Neutrophil (primary cell): ENCODE measurements at regions not wholly inside any gene's neighbourhood (a gene's known extent, or its start where the extent isn't known, plus 50 kb on each side); places are given as distances from the start of the nearest gene placed in this dataset.

Source experiments
- H3K27ac ChIP-seq: fragments of 200-600 bp; sonication (generic); 2 replicates; pipeline ENCODE4 v1.5.1; 2016; ENCODE audit warnings: mild to moderate bottlenecking, moderate library complexity
- H3K27me3 ChIP-seq: fragments of 200-600 bp; sonication (generic); 2 replicates; pipeline ENCODE4 v1.6.0; 2016; ENCODE audit warnings: mild to moderate bottlenecking
- H3K36me3 ChIP-seq: fragments of 200-600 bp; sonication (generic); 2 replicates; pipeline ENCODE4 v1.5.1; 2017
- H3K4me1 ChIP-seq, 2 experiments: fragments of 200-600 bp in 1 of 2; sonication (generic) in 1 of 2; 1 replicate in 1 of 2; 2 replicates in 1 of 2; pipeline versions ENCODE4 v1.5.1 to v1.6.1; 2013 to 2016; ENCODE audit warnings: low read depth in 1 of 2, low read length in 1 of 2, mild to moderate bottlenecking in 1 of 2, moderate library complexity in 1 of 2; ENCODE audit not compliant: control insufficient read depth in 1 of 2, insufficient read depth in 1 of 2
- H3K4me3 ChIP-seq, 2 experiments: fragments of 200-600 bp in 1 of 2; sonication (generic) in 1 of 2; 1 replicate in 1 of 2; 2 replicates in 1 of 2; pipeline ENCODE4 v1.5.1; 2013 to 2016; ENCODE audit warnings: low read depth in 1 of 2, low read length in 1 of 2, mild to moderate bottlenecking in 1 of 2, moderate library complexity in 1 of 2
- H3K9me3 ChIP-seq: fragments of 200-600 bp; sonication (generic); 2 replicates; pipeline ENCODE4 v1.5.1; 2016
- TF ChIP-seq, protein P1 (sequence below): fragments of 200-600 bp; sonication (generic); IDR thresholded peaks from 2 replicates; pipeline ENCODE4 v1.5.1; 2016; ENCODE audit warnings: antibody characterized with exemption

DNA sequence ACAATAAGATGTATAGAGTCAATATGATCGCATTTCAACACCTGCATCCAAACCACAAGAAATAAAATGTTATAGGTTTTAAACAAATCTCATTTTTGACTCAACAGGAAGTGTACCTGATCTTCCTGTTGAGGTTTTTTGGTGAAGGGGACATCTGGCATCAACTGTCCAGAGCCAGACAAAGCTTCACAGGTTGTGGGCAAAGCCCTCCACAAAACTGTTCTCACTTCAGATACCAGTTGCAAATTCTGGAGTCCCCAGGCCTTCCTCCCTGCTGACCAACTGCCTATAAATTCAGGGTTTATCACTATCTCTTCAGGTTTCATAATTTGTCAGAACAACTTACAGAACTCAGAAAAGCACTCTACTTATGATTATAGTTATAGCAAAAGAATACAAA is 326.1 kb upstream of the CAMK1G start:
- Histone ChIP-seq H3K27ac (no peak overlapping the region), H3K4me3 (no peak overlapping the region), H3K4me1 (no peaks in the 10 kb centered on the region), H3K36me3 (no peaks in the 10 kb centered on the region), H3K9me3 (no peaks in the 10 kb centered on the region), H3K27me3 (no peaks in the 10 kb centered on the region)
- TF ChIP-seq, protein P1, sequence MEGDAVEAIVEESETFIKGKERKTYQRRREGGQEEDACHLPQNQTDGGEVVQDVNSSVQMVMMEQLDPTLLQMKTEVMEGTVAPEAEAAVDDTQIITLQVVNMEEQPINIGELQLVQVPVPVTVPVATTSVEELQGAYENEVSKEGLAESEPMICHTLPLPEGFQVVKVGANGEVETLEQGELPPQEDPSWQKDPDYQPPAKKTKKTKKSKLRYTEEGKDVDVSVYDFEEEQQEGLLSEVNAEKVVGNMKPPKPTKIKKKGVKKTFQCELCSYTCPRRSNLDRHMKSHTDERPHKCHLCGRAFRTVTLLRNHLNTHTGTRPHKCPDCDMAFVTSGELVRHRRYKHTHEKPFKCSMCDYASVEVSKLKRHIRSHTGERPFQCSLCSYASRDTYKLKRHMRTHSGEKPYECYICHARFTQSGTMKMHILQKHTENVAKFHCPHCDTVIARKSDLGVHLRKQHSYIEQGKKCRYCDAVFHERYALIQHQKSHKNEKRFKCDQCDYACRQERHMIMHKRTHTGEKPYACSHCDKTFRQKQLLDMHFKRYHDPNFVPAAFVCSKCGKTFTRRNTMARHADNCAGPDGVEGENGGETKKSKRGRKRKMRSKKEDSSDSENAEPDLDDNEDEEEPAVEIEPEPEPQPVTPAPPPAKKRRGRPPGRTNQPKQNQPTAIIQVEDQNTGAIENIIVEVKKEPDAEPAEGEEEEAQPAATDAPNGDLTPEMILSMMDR: no peak

DNA sequence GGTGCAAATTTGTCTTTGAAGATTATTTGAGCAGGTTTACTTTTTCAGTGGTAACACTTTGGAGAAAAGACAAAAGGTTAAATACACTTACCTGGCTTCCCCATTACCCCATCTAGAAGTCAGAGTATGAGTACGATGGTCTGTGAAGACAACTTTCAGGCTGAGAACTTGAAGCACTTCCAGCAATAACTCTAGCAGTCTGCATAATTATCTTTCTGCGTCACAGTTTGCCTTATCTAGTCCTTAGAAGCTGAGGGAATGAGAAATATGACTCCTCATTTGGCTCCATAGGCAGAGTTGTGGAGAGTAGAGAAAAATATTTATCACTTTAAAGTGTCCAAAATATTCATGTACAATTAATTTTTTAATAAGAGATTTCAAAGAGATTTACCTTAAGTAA is 323.4 kb upstream of the CAMK1G start:
- no peaks in the 10 kb centered on the region for H3K36me3 ChIP-seq
- no peak overlapping the region for H3K27ac ChIP-seq
- no peaks in the 10 kb centered on the region for H3K27me3 ChIP-seq
- H3K9me3 ChIP-seq: no peaks in the 10 kb centered on the region
- no peaks in the 10 kb centered on the region for H3K4me1 ChIP-seq
- no peak overlapping the region for H3K4me3 ChIP-seq
- TF ChIP-seq, protein P1: no peak

- Histone ChIP-seq H3K4me1 (no peaks in the 10 kb centered on the region), H3K36me3 (no peaks in the 10 kb centered on the region), H3K4me3 (no peak overlapping the region), H3K27ac (no peak overlapping the region), H3K27me3 (no peaks in the 10 kb centered on the region), H3K9me3 (no peaks in the 10 kb centered on the region)
- TF ChIP-seq, protein P1: no peak
Observed at GRCh38 chr1:209262631-209263030, 320.9 kb upstream of the CAMK1G start.

GRCh38 chr1:209265301-209265700 is 318.2 kb upstream of the CAMK1G start:
- TF ChIP-seq, protein P1: no peak
- H3K4me3 ChIP-seq: no peak overlapping the region
- no peaks in the 10 kb centered on the region for H3K9me3 ChIP-seq
- no peaks in the 10 kb centered on the region for H3K27me3 ChIP-seq
- no peaks in the 10 kb centered on the region for H3K4me1 ChIP-seq
- H3K36me3 ChIP-seq: no peaks in the 10 kb centered on the region
- no peak overlapping the region for H3K27ac ChIP-seq

GRCh38 chr1:209266590-209267205 is 316.8 kb upstream of the CAMK1G start:
- no peak overlapping the region for H3K4me3 ChIP-seq
- TF ChIP-seq, protein P1: no peak
- H3K4me1 ChIP-seq: no peaks in the 10 kb centered on the region
- no peaks in the 10 kb centered on the region for H3K9me3 ChIP-seq
- no peaks in the 10 kb centered on the region for H3K27me3 ChIP-seq
- no peak overlapping the region for H3K27ac ChIP-seq
- H3K36me3 ChIP-seq: no peaks in the 10 kb centered on the region

DNA sequence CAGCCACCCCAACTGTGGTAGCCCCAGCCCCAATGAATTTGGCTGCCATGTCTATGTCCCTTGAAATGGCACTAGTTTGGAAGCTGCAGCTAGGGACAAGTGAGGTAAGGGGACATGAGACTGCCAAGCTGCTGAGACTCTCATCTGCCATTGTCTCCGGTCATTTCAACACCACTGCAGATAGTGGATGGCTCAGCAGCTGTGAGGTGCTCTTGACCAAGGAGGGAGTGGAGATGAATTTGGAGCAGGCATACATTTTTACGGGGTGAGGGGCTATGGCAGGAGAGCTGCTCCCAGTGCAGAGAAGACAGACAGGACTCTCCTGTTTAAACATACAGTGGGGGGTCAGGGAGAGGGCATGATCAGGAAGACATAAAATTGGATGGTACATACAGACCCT is 315.5 kb upstream of the CAMK1G start:
- no peak overlapping the region for H3K27ac ChIP-seq
- no peaks in the 10 kb centered on the region for H3K27me3 ChIP-seq
- TF ChIP-seq, protein P1: no peak
- H3K4me1 ChIP-seq: no peaks in the 10 kb centered on the region
- H3K9me3 ChIP-seq: no peaks in the 10 kb centered on the region
- no peak overlapping the region for H3K4me3 ChIP-seq
- H3K36me3 ChIP-seq: no peaks in the 10 kb centered on the region
